LNCAP (cell line): ENCODE measurements at regions not wholly inside any gene's neighbourhood (a gene's known extent, or its start where the extent isn't known, plus 50 kb on each side); places are given as distances from the start of the nearest gene placed in this dataset.

Experiments
- TF ChIP-seq, protein P1 (sequence below): fragments of 450-650 bp; IDR thresholded peaks from 2 replicates; pipeline ENCODE4 v1.5.1; 2017; ENCODE audit warnings: mild to moderate bottlenecking

DNA sequence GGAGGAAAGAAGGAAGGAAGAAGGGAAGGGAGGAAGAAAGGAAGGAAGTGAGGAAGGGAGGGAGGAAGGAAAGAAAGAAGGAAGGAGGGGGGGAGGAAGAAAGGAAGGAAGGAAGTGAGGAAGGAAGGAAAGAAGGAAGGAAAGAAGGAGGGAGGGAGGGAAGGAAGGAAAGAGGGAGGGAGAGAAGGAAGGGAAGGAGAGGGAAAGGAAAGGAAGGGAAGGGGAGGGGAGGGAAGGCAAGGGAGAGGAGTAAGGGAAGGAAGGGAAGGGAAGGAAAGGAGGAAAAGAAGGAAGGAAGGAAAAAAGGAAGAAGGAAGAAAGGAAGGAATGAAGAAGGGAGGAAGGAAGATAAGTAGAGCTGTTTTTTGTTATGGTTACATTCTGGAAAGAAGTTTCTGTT, 141.2 kb downstream of the LRRC3B start:
- TF ChIP-seq, protein P1, sequence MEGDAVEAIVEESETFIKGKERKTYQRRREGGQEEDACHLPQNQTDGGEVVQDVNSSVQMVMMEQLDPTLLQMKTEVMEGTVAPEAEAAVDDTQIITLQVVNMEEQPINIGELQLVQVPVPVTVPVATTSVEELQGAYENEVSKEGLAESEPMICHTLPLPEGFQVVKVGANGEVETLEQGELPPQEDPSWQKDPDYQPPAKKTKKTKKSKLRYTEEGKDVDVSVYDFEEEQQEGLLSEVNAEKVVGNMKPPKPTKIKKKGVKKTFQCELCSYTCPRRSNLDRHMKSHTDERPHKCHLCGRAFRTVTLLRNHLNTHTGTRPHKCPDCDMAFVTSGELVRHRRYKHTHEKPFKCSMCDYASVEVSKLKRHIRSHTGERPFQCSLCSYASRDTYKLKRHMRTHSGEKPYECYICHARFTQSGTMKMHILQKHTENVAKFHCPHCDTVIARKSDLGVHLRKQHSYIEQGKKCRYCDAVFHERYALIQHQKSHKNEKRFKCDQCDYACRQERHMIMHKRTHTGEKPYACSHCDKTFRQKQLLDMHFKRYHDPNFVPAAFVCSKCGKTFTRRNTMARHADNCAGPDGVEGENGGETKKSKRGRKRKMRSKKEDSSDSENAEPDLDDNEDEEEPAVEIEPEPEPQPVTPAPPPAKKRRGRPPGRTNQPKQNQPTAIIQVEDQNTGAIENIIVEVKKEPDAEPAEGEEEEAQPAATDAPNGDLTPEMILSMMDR, result no peak

DNA sequence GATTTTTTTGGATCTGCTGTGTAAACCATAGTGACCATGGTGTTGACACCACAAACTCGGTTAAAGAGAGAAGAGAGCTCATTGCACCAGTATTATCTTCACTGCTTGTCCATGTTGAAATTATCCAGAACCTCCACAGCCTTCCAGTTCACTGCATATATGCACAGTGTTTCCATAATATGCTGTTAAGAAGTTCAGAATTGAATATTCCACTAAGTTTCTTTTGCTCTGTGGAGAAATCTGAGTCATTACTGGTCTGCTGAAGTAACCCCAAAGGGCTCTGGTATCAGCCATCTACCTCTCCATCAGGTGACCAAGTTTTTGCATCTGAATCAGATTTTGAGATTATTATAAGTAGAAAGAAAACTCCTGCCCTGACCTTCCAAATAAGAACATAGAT, 143.5 kb downstream of the LRRC3B start:
- TF ChIP-seq, protein P1, result no peak

DNA sequence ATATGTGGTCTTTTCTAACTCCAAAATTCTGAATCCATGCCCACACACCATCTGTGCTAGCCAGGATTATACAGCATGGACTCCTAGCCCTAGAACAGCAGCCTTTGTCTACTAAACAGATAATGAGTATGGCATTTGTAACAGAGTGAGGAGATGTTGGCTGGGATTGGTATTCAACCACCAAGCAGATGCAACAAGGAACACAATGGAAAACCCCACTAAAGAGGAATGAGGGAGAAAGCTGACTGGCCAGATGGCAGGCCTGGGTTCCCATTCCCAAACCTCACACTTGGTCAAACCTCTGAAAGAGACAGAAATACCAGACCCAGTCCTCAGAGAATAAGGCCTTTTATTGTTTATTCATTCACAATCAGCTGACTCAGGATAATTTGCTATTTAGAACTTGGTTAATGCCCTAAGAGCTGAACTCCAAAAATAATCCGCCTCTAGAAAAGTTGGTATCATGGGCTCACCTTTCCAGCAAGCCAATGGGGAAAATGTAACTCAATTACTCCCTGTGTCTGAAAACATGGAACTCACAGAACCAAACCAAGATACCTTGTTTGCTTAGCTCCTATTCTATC, 145.6 kb downstream of the LRRC3B start:
- TF ChIP-seq, protein P1, result no peak

DNA sequence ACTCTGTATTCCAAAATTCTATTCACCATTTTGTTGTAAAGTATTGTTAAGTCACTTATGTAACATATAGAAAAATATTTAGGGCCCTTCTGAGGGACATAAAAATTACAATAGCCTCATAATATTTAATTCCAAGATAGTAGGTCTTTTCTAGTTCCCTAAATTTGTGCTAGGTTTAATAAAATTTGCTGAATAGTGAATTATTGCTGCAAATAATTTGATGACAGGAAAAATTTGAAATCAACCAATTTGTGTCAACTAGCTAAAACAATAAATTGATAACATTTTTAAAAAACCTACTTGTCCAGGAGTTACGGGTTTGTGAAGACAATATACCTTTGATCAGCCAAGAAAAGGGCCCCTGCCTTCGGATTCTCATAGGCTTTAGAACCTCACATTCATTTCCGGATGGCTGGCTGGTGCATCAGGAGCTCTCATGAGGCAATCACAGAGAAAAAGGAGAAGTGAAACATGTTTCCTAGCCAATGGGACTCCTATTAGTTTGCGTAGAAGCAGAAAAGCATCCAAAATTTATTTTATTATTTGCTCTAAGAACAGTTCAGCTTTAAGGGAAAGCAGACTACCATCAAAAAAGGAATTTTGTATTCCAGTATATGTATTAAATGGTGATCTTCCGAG, 177.2 kb downstream of the LRRC3B start:
- TF ChIP-seq, protein P1, result no peak

DNA sequence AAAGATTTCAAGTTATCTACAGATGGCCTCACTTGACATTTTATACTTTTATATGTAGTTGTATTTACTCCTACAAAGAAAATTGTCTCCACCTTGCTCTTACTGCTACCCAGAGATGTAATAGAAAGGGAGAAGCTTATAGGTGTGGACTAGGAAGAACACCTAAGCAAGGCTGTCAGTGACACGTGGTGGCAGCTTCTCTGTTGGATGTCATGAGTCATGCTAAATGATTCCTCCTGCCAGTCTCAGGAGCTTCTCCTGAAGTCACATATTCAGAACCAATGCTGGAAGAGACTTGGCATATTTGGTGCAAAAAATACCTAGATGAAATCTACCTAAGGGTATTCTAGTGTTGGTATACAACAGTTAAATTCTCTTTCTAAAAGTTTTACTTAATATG, 184.7 kb downstream of the LRRC3B start:
- TF ChIP-seq, protein P1, result no peak

DNA sequence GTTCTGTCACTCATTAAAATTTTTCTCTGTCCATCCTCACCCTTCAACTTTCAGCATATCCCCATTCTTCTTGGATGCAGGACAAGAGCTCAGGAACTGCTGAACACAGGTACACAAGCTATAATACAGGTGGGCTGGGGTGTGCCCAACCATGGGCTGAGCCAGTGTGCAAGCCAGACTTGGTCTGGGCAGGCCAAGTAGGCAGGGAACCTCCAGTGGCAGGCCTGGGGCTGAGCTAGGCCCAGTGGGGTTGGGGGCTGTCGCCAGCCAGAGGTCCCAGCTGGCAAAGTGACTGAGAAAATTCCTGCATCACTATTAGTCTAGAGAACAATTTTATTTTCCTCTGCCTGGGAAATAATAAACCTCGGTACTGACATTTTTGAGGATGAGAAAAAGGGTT, 202.9 kb downstream of the LRRC3B start:
- TF ChIP-seq, protein P1, result no peak

DNA sequence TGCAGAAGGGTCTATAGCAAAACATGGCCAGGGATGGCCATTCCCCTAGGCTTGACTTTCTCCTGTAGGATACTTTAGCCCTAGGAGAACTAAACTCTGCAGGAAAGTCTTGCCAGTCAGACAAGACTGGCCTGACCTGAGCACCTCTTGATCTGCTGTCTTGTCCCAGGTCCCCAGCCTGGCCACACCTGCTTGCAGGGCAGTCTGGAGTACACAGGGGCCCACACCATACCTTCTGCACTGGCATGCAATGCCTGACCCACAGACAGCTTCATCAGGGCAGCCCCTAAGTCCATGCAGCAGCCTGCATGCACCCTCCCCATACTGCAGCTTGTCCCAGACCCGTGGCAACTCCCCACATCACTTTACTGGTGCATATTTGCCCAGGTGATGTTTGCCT, 204.6 kb downstream of the LRRC3B start:
- TF ChIP-seq, protein P1, result no peak
